Mucosa of descending colon (tissue), 3 donors: ENCODE measurements at regions not wholly inside any gene's neighbourhood (a gene's known extent, or its start where the extent isn't known, plus 50 kb on each side); places are given as distances from the start of the nearest gene placed in this dataset.
"Not testable (repeated sequence)": the region's sequence is repeated elsewhere in the genome, so short reads cannot be mapped to it uniquely, and the experiment has no call there.

Experiments used
- ATAC-seq: fragments of 200-7000 bp; cut with Tn5 transposase; one replicate; pipeline ENCODE4 v1.9.1; 2020; ENCODE audit warnings: mild to moderate bottlenecking, moderate library complexity
- DNase-seq, 3 donors: peaks; one replicate each; pipeline ENCODE4 v3.0.0-alpha.2; 2020
- H3K36me3 ChIP-seq: fragments of 200-600 bp; one replicate; pipeline ENCODE4 v1.8.0; 2021; ENCODE audit warnings: low read depth, mild to moderate bottlenecking
- H3K4me1 ChIP-seq: fragments of 200-600 bp; one replicate; pipeline ENCODE4 v1.8.0; 2021; ENCODE audit warnings: low read depth, mild to moderate bottlenecking
- H3K4me3 ChIP-seq: fragments of 200-600 bp; one replicate; pipeline ENCODE4 v1.8.0; 2021; ENCODE audit warnings: mild to moderate bottlenecking
- H3K9me3 ChIP-seq: fragments of 200-600 bp; one replicate; pipeline ENCODE4 v1.8.0; 2021; ENCODE audit warnings: mild to moderate bottlenecking
- CTCF ChIP-seq: fragments of 200-600 bp; IDR thresholded peaks from one replicate; pipeline ENCODE4 v1.8.0; 2022; ENCODE audit warnings: antibody characterized with exemption, mild to moderate bottlenecking
- intact Hi-C, 2 donors: fragments of 100-400 bp; cut with DNase I in 1 of 2; cut with micrococcal nuclease in 1 of 2; formaldehyde crosslinking; loops; one replicate each; pipeline versions ENCODE4 v1.11.0 to v1.11.1; 2022; cut with DNase I, micrococcal nuclease
- donor health status: DM: no; HTN: no; CAD: no; lungs with moderate emphysema.
- donor health status: DM: no; HTN: no; CAD: no.
- donor health status: DM: no; HTN: yes; CAD: no.

GRCh38 chr6:144383336-144383735, 98.2 kb downstream of the UTRN start:
- Histone ChIP-seq H3K4me1 (peaks cover 2% of the 10 kb centered on the region), H3K4me3 (no peak overlapping the region), H3K36me3 (no peaks in the 10 kb centered on the region), H3K9me3 (peaks cover 4% of the 10 kb centered on the region)
- intact Hi-C loops: no loop called here
- TF ChIP-seq CTCF: no peak
- ATAC-seq: no peak
- no peak for DNase-seq

GRCh38 chr6:144384427-144384826, 99.3 kb downstream of the UTRN start:
- intact Hi-C loops: no loop called here
- no peak for ATAC-seq
- H3K4me3 ChIP-seq: no peak overlapping the region
- no peaks in the 10 kb centered on the region for H3K36me3 ChIP-seq
- peaks cover 4% of the 10 kb centered on the region for H3K9me3 ChIP-seq
- DNase-seq: no peak
- TF ChIP-seq CTCF: no peak
- H3K4me1 ChIP-seq: no peaks in the 10 kb centered on the region

GRCh38 chr6:144389474-144389873, 104.3 kb downstream of the UTRN start:
- ATAC-seq, intact Hi-C loops: not testable (repeated sequence)

GRCh38 chr6:144390202-144390601, 105.1 kb downstream of the UTRN start:
- intact Hi-C loops: no loop called here
- TF ChIP-seq CTCF: no peak
- no peak for ATAC-seq

More at GRCh38 chr6:144389474-144389873, 104.3 kb downstream of the UTRN start:
- H3K36me3 ChIP-seq, DNase-seq, H3K9me3 ChIP-seq, H3K4me1 ChIP-seq, H3K4me3 ChIP-seq: not testable (repeated sequence)

GRCh38 chr6:144390886-144391285, 105.8 kb downstream of the UTRN start:
- Histone ChIP-seq H3K4me3 (no peak overlapping the region), H3K36me3 (no peaks in the 10 kb centered on the region)
- intact Hi-C loops: no loop called here

More at GRCh38 chr6:144390202-144390601, 105.1 kb downstream of the UTRN start:
- Histone ChIP-seq H3K9me3 (no peaks in the 10 kb centered on the region), H3K4me3 (no peak overlapping the region), H3K4me1 (no peaks in the 10 kb centered on the region), H3K36me3 (no peaks in the 10 kb centered on the region)
- no peak for DNase-seq

GRCh38 chr6:144392536-144392935, 107.4 kb downstream of the UTRN start:
- no peak for TF ChIP-seq CTCF
- Histone ChIP-seq H3K9me3 (no peaks in the 10 kb centered on the region), H3K4me3 (no peak overlapping the region), H3K4me1 (no peaks in the 10 kb centered on the region), H3K36me3 (no peaks in the 10 kb centered on the region)
- intact Hi-C loops: no loop called here
- no peak for DNase-seq
- no peak for ATAC-seq

More at GRCh38 chr6:144390886-144391285, 105.8 kb downstream of the UTRN start:
- Histone ChIP-seq H3K9me3 (no peaks in the 10 kb centered on the region), H3K4me1 (no peaks in the 10 kb centered on the region)
- ATAC-seq: no peak
- no peak for TF ChIP-seq CTCF
- no peak for DNase-seq
